Transverse colon (tissue), 4 donors: ENCODE measurements at regions not wholly inside any gene's neighbourhood (a gene's known extent, or its start where the extent isn't known, plus 50 kb on each side); places are given as distances from the start of the nearest gene placed in this dataset.
A peak's percentile ranks its signal among the peaks of the same experiment; 100 is the strongest.

ENCODE experiments used
- DNase-seq: peaks from one replicate; pipeline ENCODE4 v3.0.0-alpha.2; 2019
- H3K27ac ChIP-seq, 4 donors: fragments of 200-600 bp; sonication (generic); 2 replicates each; pipeline ENCODE4 v1.5.1; 2016 to 2018; ENCODE audit warnings: inconsistent platforms in 4 of 4
- H3K27me3 ChIP-seq: fragments of 200-600 bp; sonication (generic); 2 replicates; pipeline ENCODE4 v1.5.1; 2017; ENCODE audit warnings: inconsistent platforms
- H3K36me3 ChIP-seq, 4 donors: fragments of 200-600 bp; sonication (generic); 2 replicates each; pipeline ENCODE4 v1.5.1; 2017 to 2019; ENCODE audit warnings: inconsistent platforms in 4 of 4
- H3K4me1 ChIP-seq, 4 donors: fragments of 200-600 bp; sonication (generic); 2 replicates each; pipeline ENCODE4 v1.5.1; 2017 to 2020; ENCODE audit warnings: inconsistent platforms in 4 of 4
- H3K4me3 ChIP-seq, 4 donors: fragments of 200-600 bp; sonication (generic); 1 replicate in 1 of 4; 2 replicates in 3 of 4; pipeline versions ENCODE4 v1.5.1 to v1.6.1; 2017 to 2019; ENCODE audit warnings: inconsistent platforms in 4 of 4
- H3K9me3 ChIP-seq, 2 donors: fragments of 200-600 bp; sonication (generic); 2 replicates each; pipeline ENCODE4 v1.5.1; 2017 to 2019; ENCODE audit warnings: inconsistent platforms in 2 of 2
- EP300 ChIP-seq: sonication (generic); formaldehyde crosslinking; IDR thresholded peaks from one replicate; pipeline ENCODE4 v1.6.1; 2017; ENCODE audit warnings: antibody characterized with exemption, low read depth
- POLR2A ChIP-seq: fragments of 450-650 bp; IDR thresholded peaks from one replicate; pipeline ENCODE4 v1.6.1; 2016; ENCODE audit warnings: antibody characterized with exemption, mild to moderate bottlenecking, moderate library complexity
- POLR2AphosphoS5 ChIP-seq, 3 donors: sonication (generic); formaldehyde crosslinking; IDR thresholded peaks; one replicate each; pipeline ENCODE4 v1.6.1; 2016; ENCODE audit warnings: antibody characterized with exemption in 3 of 3
- WGBS, 2 donors: methylation state at CpG; one replicate each; pipeline ENCODE4 v1.1.5; 2018; ENCODE audit warnings: low coverage in 1 of 2; 5-methylcytosine and 5-hydroxymethylcytosine counted together
- in situ Hi-C, 4 donors: fragments of 200-750 bp; cut with MboI; loops; one replicate each; pipeline versions ENCODE4 v1.15.0 to v1.15.1; 2017; ENCODE audit warnings: low sequenced_read_pairs in 3 of 4, low pct_ligation_motif_present in 1 of 4, low pct_unique_long_range_greater_than_20kb in 1 of 4
- intact Hi-C: fragments of 100-400 bp; cut with DNase I; formaldehyde crosslinking; loops from one replicate; pipeline ENCODE4 v1.15.1; 2023; ENCODE audit warnings: low total_unique reads
- TF ChIP-seq, protein P1 (sequence below), 5 experiments: fragments of 200-600 bp in 3 of 5; fragments of 450-650 bp in 2 of 5; sonication (generic) in 3 of 5; IDR thresholded peaks; 1 replicate in 2 of 5; 2 replicates in 3 of 5; pipeline ENCODE4 v1.5.1; 2016 to 2017; ENCODE audit warnings: antibody characterized with exemption in 5 of 5, inconsistent platforms in 3 of 5, mild to moderate bottlenecking in 2 of 5, moderate library complexity in 1 of 5

DNA sequence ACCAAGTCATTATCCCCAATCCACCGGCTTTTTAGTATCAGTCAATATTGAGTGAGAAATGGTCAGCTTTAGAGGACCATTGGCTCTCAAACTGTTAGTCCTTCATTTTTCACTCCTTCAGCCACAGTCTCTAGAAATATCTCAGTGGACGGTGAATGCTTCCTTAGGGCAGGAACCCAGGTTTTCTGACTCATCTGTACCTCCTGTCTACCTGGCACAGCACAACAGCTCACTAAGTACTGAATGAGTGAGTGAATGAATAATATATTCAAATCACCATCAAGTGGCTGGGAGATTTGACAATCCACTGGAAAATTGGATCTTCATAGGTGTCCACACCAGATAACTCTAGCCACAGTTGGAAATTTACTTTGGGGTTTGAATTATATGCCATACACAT lies 609.5 kb upstream of the CLINT1 start:
- Histone ChIP-seq H3K9me3 (no peaks in the 10 kb centered on the region), H3K4me3 (no peak overlapping the region), H3K4me1 (peaks cover 0 to 11% (median 2%) of the 10 kb centered on the region in 4 donors), H3K27me3 (no peaks in the 10 kb centered on the region), H3K36me3 (no peaks in the 10 kb centered on the region), H3K27ac (no peak overlapping the region)
- DNase-seq: no peak
- intact Hi-C loops (no loop called here), in situ Hi-C loops (no loop called here)
- WGBS, 2 donors: 89% methylated on average over 2 of the region's 2 CpGs; no CpG with 5 or more reads in 1 of the 2 donors
- TF ChIP-seq, protein P1, sequence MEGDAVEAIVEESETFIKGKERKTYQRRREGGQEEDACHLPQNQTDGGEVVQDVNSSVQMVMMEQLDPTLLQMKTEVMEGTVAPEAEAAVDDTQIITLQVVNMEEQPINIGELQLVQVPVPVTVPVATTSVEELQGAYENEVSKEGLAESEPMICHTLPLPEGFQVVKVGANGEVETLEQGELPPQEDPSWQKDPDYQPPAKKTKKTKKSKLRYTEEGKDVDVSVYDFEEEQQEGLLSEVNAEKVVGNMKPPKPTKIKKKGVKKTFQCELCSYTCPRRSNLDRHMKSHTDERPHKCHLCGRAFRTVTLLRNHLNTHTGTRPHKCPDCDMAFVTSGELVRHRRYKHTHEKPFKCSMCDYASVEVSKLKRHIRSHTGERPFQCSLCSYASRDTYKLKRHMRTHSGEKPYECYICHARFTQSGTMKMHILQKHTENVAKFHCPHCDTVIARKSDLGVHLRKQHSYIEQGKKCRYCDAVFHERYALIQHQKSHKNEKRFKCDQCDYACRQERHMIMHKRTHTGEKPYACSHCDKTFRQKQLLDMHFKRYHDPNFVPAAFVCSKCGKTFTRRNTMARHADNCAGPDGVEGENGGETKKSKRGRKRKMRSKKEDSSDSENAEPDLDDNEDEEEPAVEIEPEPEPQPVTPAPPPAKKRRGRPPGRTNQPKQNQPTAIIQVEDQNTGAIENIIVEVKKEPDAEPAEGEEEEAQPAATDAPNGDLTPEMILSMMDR (IDR thresholded peaks at IDR 0.05): no peak
- TF ChIP-seq POLR2A: no peak
- no peak for TF ChIP-seq POLR2AphosphoS5 (IDR thresholded peaks at IDR 0.05)
- no peak for TF ChIP-seq EP300

DNA sequence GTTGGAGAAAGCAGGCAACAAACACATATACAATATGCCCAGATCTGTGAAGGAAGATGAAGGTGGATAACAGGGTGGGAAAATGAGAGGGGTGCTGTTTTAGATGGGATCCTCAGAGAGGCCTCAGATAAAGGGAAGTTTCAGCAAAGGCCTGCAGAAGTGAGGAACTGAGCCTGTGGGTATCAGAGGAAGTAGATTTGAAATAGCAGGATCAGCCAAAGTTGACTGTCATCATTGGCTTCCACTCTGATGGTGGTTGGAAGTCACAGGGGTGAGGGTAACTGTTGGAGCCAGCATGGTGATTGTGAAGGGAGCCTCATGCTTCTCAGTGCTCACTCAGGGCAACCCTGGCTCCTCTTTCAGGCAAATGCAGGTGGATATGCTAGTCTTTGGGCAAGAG lies 607.2 kb upstream of the CLINT1 start:
- no peaks in the 10 kb centered on the region for H3K36me3 ChIP-seq
- peak overlapping the region in 1 of 4 donors; percentile 51 for H3K27ac ChIP-seq
- TF ChIP-seq POLR2AphosphoS5 (IDR thresholded peaks at IDR 0.05): no peak
- TF ChIP-seq, protein P1 (IDR thresholded peaks at IDR 0.05): no peak
- no peak for TF ChIP-seq EP300
- no peak for TF ChIP-seq POLR2A
- no peaks in the 10 kb centered on the region for H3K9me3 ChIP-seq
- intact Hi-C loops (no loop called here), in situ Hi-C loops (no loop called here)
- no peak for DNase-seq
- no peaks in the 10 kb centered on the region for H3K27me3 ChIP-seq
- H3K4me1 ChIP-seq: peaks cover 0 to 11% (median 2%) of the 10 kb centered on the region in 4 donors
- H3K4me3 ChIP-seq: no peak overlapping the region

DNA sequence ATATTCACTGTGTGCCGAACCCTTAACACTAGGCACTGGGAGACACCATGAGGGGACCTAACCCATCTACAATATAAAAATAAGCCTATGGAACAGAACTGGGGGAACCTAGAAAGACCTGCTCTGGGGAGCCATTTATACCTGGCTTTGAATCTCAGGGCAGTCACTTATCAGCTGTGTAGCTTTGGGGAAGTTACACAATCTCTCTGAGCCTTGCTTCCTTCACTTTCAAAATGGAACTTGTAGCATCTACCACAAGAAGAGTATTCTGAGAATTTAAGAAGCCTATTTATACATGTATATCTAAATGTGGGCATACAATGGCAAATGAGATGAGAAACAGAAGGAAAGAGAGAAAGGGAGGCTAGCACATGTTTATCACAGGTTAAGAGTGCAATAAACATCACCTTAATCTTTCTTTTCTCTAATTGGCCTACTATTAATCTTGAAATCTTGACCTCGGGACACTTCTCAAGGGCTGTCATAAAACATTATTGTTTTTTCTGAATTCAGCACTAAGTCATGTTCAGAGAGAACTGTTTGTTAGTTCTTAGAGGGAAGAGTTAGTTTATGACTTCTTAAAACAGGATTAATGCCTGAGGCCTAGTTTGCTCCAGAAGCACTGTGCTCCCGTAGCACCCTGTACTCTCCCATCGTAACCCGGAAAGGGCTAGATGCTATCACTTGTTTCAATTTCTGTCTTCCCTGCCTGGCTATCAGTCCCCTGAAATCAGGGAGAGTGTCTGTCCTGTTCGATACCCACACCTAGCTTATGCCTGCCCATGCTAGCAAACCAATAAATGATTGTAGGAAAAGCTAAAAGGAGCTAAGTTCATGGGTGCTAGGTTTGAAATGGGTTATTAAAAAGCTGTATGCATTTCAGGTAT lies 606.4 kb upstream of the CLINT1 start:
- no peak for DNase-seq
- Histone ChIP-seq H3K4me1 (peaks cover 0 to 11% (median 2%) of the 10 kb centered on the region in 4 donors), H3K4me3 (no peak overlapping the region), H3K27ac (peak overlapping the region in 2 of 4 donors; percentile 39 to 51), H3K9me3 (no peaks in the 10 kb centered on the region), H3K27me3 (no peaks in the 10 kb centered on the region), H3K36me3 (no peaks in the 10 kb centered on the region)
- intact Hi-C loops: no loop called here
- in situ Hi-C loops: no loop called here
- 39 to 69% methylated on average over 5 to 6 of the region's 6 CpGs for WGBS, 2 donors
- TF ChIP-seq EP300: no peak
- no peak for TF ChIP-seq POLR2A
- no peak for TF ChIP-seq POLR2AphosphoS5 (IDR thresholded peaks at IDR 0.05)
- TF ChIP-seq, protein P1 (IDR thresholded peaks at IDR 0.05): no peak

DNA sequence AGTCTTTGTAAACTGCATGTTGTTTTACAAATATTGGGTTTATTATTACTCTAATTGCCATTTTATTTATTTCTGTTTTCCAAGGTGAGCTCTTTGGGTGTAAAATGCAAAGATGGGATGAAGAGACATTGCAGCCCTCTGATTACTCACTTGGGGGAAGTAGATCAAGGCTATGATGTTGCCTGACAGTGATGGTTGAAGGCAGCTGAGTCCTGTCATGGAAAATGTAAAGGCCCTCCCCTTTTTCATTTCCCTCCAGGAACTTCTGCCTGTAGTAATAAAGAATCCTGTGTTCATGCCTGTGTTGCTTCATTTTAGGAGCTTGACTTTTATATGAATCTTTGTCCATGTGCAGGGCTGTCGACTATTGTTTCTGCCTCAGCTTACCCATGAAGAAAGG lies 605.4 kb upstream of the CLINT1 start:
- Histone ChIP-seq H3K4me1 (peaks cover 0 to 11% (median 2%) of the 10 kb centered on the region in 4 donors), H3K27me3 (no peaks in the 10 kb centered on the region), H3K36me3 (no peaks in the 10 kb centered on the region), H3K9me3 (no peaks in the 10 kb centered on the region), H3K27ac (peak overlapping the region in 2 of 4 donors; percentile 39 to 51), H3K4me3 (no peak overlapping the region)
- in situ Hi-C loops (no loop called here), intact Hi-C loops (no loop called here)
- no peak for DNase-seq
- 50 to 63% methylated on average over 1 of the region's 1 CpG for WGBS, 2 donors
- TF ChIP-seq, protein P1 (IDR thresholded peaks at IDR 0.05): no peak
- TF ChIP-seq EP300: no peak
- no peak for TF ChIP-seq POLR2A
- no peak for TF ChIP-seq POLR2AphosphoS5 (IDR thresholded peaks at IDR 0.05)
